Neural cell (in vitro differentiated cells): ENCODE measurements at regions not wholly inside any gene's neighbourhood (a gene's known extent, or its start where the extent isn't known, plus 50 kb on each side); places are given as distances from the start of the nearest gene placed in this dataset.

Source experiments
- H2AFZ ChIP-seq: fragments of 200-600, 300-800 bp; sonication (generic), shearing (Covaris generic); 2 replicates; pipeline ENCODE4 v1.6.0; 2014; ENCODE audit warnings: low read depth, mild to moderate bottlenecking, antibody characterized with exemption, low read length, moderate library complexity
- H3F3A ChIP-seq: fragments of 200-600 bp; shearing (Covaris generic); 2 replicates; pipeline ENCODE4 v1.6.1; 2016; ENCODE audit warnings: mild to moderate bottlenecking, moderate library complexity, mixed read lengths, antibody characterized with exemption, low read length; ENCODE audit not compliant: insufficient read depth, poor library complexity, severe bottlenecking
- H3K27ac ChIP-seq: fragments of 200-600, 300-800 bp; sonication (generic), shearing (Covaris generic); 2 replicates; pipeline ENCODE4 v1.5.1; 2014; ENCODE audit warnings: mild to moderate bottlenecking, low read length, moderate library complexity
- H3K27me3 ChIP-seq: fragments of 300-800, 200-600 bp; sonication (generic), shearing (Covaris generic); 2 replicates; pipeline ENCODE4 v1.6.0; 2014; ENCODE audit warnings: mild to moderate bottlenecking, low read depth, low read length, moderate library complexity; ENCODE audit not compliant: insufficient read depth
- H3K36me3 ChIP-seq: fragments of 300-800, 200-600 bp; sonication (generic), shearing (Covaris generic); 2 replicates; pipeline ENCODE4 v1.5.1; 2014; ENCODE audit warnings: mild to moderate bottlenecking, antibody characterized with exemption, low read length, moderate library complexity; ENCODE audit not compliant: insufficient read depth
- H3K4me2 ChIP-seq: fragments of 300-800, 200-600 bp; sonication (generic), shearing (Covaris generic); 2 replicates; pipeline ENCODE4 v1.6.0; 2014; ENCODE audit warnings: mild to moderate bottlenecking, low read length
- H3K4me3 ChIP-seq: fragments of 300-800, 200-600 bp; sonication (generic), shearing (Covaris generic); 2 replicates; pipeline ENCODE4 v1.5.1; 2014; ENCODE audit warnings: mild to moderate bottlenecking, low read length, moderate library complexity
- H3K79me2 ChIP-seq: fragments of 200-600 bp; shearing (Covaris generic); replicated peaks from 2 replicates; pipeline ENCODE4 v1.6.0; 2014; ENCODE audit warnings: mild to moderate bottlenecking, low read length, moderate library complexity; ENCODE audit not compliant: insufficient read depth
- H3K9ac ChIP-seq: fragments of 300-800, 200-600 bp; sonication (generic), shearing (Covaris generic); 2 replicates; pipeline ENCODE4 v1.6.1; 2016; ENCODE audit warnings: mild to moderate bottlenecking, low read length, mixed read lengths
- H3K9me2 ChIP-seq: fragments of 200-600 bp; shearing (Covaris generic); 2 replicates; pipeline ENCODE4 v1.6.1; 2016; ENCODE audit warnings: mild to moderate bottlenecking, low read length, mixed read lengths; ENCODE audit not compliant: insufficient read depth
- H3K9me3 ChIP-seq: fragments of 200-600, 300-800 bp; sonication (generic), shearing (Covaris generic); 2 replicates; pipeline ENCODE4 v1.6.1; 2016; ENCODE audit warnings: mild to moderate bottlenecking, mixed run types, low read length, moderate library complexity, mixed read lengths
- H4K20me1 ChIP-seq: fragments of 200-600 bp; shearing (Covaris generic); 2 replicates; pipeline ENCODE4 v1.6.1; 2016; ENCODE audit warnings: mild to moderate bottlenecking, mixed run types; ENCODE audit not compliant: insufficient read depth
- EP300 ChIP-seq: fragments of 450-650 bp; conservative IDR thresholded peaks from 2 replicates; pipeline ENCODE4 v1.6.1; 2014; ENCODE audit warnings: antibody characterized with exemption, mild to moderate bottlenecking, moderate library complexity; ENCODE audit not compliant: poor library complexity, severe bottlenecking
- EZH2 ChIP-seq: fragments of 200-600, 300-800 bp; shearing (Covaris generic), sonication (generic); IDR thresholded peaks from 2 replicates; pipeline ENCODE4 v1.6.1; 2014; ENCODE audit warnings: antibody characterized with exemption, low read length, borderline replicate concordance, mild to moderate bottlenecking; ENCODE audit not compliant: insufficient read depth, poor library complexity, severe bottlenecking
- MXI1 ChIP-seq: fragments of 450-650 bp; conservative IDR thresholded peaks from 2 replicates; pipeline ENCODE4 v1.6.1; 2014; ENCODE audit warnings: antibody characterized with exemption, mild to moderate bottlenecking; ENCODE audit not compliant: poor library complexity, severe bottlenecking
- POLR2AphosphoS5 ChIP-seq: IDR thresholded peaks from 2 replicates; pipeline ENCODE4 v1.6.1; 2012
- RAD21 ChIP-seq: fragments of 450-650 bp; conservative IDR thresholded peaks from 2 replicates; pipeline ENCODE4 v1.6.1; 2014; ENCODE audit warnings: antibody characterized with exemption, mild to moderate bottlenecking, moderate library complexity
- REST ChIP-seq: IDR thresholded peaks from 2 replicates; pipeline ENCODE4 v1.6.1; 2012; ENCODE audit warnings: borderline replicate concordance
- SMC3 ChIP-seq: fragments of 450-650 bp; conservative IDR thresholded peaks from 2 replicates; pipeline ENCODE4 v1.6.1; 2014; ENCODE audit warnings: antibody characterized with exemption, mild to moderate bottlenecking, moderate library complexity; ENCODE audit not compliant: poor library complexity
- TAF1 ChIP-seq: IDR thresholded peaks from 2 replicates; pipeline ENCODE4 v1.6.1; 2012; ENCODE audit warnings: low read depth
- TF ChIP-seq, protein P1 (sequence below): fragments of 450-650 bp; IDR thresholded peaks from 2 replicates; pipeline ENCODE4 v1.5.1; 2014; ENCODE audit warnings: antibody characterized with exemption, mild to moderate bottlenecking, moderate library complexity; ENCODE audit not compliant: poor library complexity, severe bottlenecking

DNA sequence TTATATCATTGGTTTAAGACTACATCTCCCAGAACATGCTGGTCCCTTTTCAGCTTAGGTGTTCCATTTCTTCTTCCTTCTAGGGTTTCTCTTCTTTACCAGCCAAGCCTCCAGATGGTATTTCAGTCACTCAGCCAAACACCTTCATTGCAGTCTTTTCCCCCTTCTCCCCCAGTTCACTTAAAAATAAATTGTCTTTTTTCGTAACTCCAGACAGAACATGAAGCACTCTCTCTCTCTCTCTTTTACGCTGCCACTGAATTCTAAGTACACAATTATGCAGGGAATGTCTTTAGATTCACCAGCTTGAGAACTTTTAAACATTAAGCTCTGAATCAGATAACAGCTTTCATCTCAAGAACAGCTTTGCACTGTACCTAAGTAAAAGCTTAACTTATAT lies 419.7 kb upstream of the BRINP1 start:
- TF ChIP-seq SMC3 = no peak
- no peak for TF ChIP-seq POLR2AphosphoS5
- no peak for TF ChIP-seq REST
- no peak for TF ChIP-seq EZH2
- TF ChIP-seq EP300 = no peak
- no peak for TF ChIP-seq TAF1
- no peak for TF ChIP-seq MXI1
- TF ChIP-seq, protein P1, sequence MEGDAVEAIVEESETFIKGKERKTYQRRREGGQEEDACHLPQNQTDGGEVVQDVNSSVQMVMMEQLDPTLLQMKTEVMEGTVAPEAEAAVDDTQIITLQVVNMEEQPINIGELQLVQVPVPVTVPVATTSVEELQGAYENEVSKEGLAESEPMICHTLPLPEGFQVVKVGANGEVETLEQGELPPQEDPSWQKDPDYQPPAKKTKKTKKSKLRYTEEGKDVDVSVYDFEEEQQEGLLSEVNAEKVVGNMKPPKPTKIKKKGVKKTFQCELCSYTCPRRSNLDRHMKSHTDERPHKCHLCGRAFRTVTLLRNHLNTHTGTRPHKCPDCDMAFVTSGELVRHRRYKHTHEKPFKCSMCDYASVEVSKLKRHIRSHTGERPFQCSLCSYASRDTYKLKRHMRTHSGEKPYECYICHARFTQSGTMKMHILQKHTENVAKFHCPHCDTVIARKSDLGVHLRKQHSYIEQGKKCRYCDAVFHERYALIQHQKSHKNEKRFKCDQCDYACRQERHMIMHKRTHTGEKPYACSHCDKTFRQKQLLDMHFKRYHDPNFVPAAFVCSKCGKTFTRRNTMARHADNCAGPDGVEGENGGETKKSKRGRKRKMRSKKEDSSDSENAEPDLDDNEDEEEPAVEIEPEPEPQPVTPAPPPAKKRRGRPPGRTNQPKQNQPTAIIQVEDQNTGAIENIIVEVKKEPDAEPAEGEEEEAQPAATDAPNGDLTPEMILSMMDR = no peak
- TF ChIP-seq RAD21 = no peak
- no peaks in the 10 kb centered on the region for H3K79me2 ChIP-seq
- H3K9me2 ChIP-seq = no peaks in the 10 kb centered on the region
- no peak overlapping the region for H3K4me2 ChIP-seq
- no peak overlapping the region for H3K9ac ChIP-seq
- H3F3A ChIP-seq = no peaks in the 10 kb centered on the region
- H3K27me3 ChIP-seq = no peaks in the 10 kb centered on the region
- no peak overlapping the region for H3K27ac ChIP-seq
- no peaks in the 10 kb centered on the region for H3K9me3 ChIP-seq
- no peak overlapping the region for H3K4me3 ChIP-seq
- no peaks in the 10 kb centered on the region for H3K36me3 ChIP-seq
- no peak overlapping the region for H2AFZ ChIP-seq
- H4K20me1 ChIP-seq = no peaks in the 10 kb centered on the region

DNA sequence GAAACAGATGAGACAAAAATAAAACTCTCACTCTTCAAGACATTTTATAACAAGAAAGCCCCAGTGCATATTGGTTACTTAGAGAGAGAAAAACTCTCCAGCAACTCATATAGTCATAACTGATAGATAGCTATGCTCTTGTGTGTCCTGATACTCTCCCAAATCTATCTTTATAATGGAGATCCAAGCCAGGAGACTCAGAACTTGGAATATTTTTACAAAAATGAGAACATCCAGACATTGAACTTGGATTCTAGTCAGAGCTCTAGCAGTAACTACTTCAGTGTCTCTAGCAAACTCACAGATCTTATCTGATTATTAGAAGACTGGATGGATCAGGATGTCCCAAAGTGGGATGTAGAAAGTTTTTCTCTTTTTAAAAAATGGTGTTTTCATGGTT lies 412.7 kb upstream of the BRINP1 start:
- Histone ChIP-seq H3K27ac (no peak overlapping the region), H3K4me2 (no peak overlapping the region), H2AFZ (no peak overlapping the region), H3K9me2 (no peaks in the 10 kb centered on the region), H3K4me3 (no peak overlapping the region), H3K27me3 (no peaks in the 10 kb centered on the region), H3K9ac (no peak overlapping the region), H3K36me3 (no peaks in the 10 kb centered on the region), H3K79me2 (no peaks in the 10 kb centered on the region), H4K20me1 (no peaks in the 10 kb centered on the region), H3F3A (no peaks in the 10 kb centered on the region), H3K9me3 (no peaks in the 10 kb centered on the region)
- TF ChIP-seq REST (no peak), POLR2AphosphoS5 (no peak), SMC3 (no peak), TAF1 (no peak), EZH2 (no peak), MXI1 (no peak), RAD21 (no peak), EP300 (no peak)
- TF ChIP-seq, protein P1 = no peak
